ENCODE measurements at regions not wholly inside any gene's neighbourhood (a gene's known extent, or its start where the extent isn't known, plus 50 kb on each side); places are given as distances from the start of the nearest gene placed in this dataset.

GRCh38 chr9:88772575-88772974, 218.7 kb upstream of the S1PR3 start:
- no peak for DNase-seq

GRCh38 chr9:88773126-88773525, 218.1 kb upstream of the S1PR3 start:
- no peak for DNase-seq

DNA sequence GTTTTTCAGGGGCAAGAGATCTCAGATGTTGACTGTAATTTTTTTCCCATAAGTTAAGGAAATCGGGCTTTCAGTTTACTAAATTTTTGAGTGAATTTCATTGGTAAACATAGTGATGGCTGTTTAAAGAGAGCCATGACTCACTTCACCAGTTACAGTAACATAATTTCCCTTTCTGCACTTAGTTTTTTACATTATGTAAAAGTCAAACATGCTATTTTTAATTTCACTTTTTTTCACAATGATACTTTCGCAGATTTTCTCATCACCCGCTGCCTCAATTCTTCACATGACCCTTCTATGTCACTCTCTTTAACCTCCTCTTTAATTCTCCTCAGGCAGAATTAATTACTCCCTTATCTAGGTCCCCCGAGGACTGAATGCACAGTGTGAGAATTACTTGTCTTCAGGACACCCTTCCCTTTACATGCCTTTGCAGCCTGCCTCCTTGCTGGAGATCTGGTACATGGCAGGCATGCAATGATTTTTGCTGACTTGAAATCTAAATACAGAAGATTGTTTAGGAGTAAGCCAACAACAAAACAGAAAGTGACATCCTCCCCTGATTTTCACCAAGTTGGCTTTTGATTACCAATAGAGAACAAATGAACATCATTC, 217.5 kb upstream of the S1PR3 start:
- no peak for DNase-seq

DNA sequence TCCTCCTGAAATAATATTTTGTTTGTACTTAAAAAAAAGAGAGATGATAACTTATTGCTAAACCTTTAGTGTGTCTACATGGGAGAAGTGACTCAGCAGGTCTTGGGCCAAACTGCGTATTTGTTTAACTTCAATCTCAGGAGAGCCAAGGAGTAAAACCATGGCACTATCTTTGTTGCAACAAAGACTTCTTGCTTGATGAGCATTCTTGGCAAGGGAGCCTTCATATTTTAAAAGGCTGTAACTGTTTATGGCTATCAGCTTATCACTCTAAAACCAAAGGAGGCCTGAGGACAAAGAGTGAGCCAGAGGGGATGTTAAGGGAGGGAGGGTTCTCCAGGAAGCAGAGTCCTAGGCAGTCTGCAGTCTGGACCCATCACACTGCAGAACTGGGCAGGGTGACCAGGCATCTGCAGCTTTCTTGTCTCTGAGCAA, 216.2 kb upstream of the S1PR3 start:
- DNase-seq: no peak

DNA sequence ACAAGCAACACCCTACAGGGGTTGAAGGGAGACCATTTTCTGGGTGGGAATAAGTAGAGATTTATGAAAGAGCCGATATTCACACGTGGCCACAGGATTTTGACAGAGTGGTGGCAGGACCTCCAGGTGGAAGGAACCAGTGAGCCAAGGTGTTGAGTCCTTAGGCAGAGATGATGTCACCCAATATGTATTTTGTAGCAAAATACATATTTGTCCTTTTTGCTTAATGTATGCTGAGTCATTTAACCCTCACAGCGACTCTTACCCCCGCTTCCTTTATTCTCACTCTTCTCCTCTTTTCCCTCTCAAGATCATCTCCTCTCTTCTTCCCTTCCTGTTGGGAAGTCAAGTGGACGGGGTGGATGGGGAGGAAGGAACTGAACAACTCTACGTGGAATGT, 215.7 kb upstream of the S1PR3 start:
- DNase-seq: no peak

GRCh38 chr9:88775966-88776365, 215.3 kb upstream of the S1PR3 start:
- DNase-seq: no peak

- DNase-seq: no peak
These were observed 214.4 kb upstream of the S1PR3 start for GRCh38 chr9:88776717-88777497.

GRCh38 chr9:88777498-88778312, 213.6 kb upstream of the S1PR3 start:
- no peak for DNase-seq

GRCh38 chr9:88781628-88782391, 209.5 kb upstream of the S1PR3 start:
- DNase-seq: no peak

GRCh38 chr9:88782931-88783710, 208.1 kb upstream of the S1PR3 start:
- DNase-seq: no peak

DNA sequence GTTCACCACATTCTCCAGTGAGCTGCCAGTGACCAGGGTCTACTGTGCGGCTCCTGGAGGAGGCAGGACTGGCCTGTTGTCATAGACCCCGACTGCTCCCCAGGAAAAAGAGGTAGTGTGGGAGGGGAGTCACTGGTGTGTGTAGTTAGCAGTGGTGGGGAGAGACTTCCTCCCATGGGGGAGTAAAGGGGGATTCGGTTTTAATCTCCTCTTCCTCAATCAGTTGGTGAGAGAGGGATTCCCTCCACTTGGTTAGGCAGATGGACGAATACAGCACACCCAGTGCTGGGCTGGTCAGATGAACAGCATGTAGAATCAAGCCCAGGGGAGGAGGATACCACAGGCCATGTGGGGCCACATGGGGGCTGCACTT, 207.6 kb upstream of the S1PR3 start:
- no peak for DNase-seq

GRCh38 chr9:88784960-88785359, 206.3 kb upstream of the S1PR3 start:
- no peak for DNase-seq

- no peak for DNase-seq
These were observed 204.8 kb upstream of the S1PR3 start for GRCh38 chr9:88786291-88787079.

- no peak for DNase-seq
These were observed 201.5 kb upstream of the S1PR3 start for GRCh38 chr9:88789785-88790184.

- DNase-seq: no peak
These were observed 200.0 kb upstream of the S1PR3 start for GRCh38 chr9:88791105-88791805.

GRCh38 chr9:88792502-88792901, 198.8 kb upstream of the S1PR3 start:
- DNase-seq: no peak

GRCh38 chr9:88794100-88794499, 197.2 kb upstream of the S1PR3 start:
- no peak for DNase-seq

DNA sequence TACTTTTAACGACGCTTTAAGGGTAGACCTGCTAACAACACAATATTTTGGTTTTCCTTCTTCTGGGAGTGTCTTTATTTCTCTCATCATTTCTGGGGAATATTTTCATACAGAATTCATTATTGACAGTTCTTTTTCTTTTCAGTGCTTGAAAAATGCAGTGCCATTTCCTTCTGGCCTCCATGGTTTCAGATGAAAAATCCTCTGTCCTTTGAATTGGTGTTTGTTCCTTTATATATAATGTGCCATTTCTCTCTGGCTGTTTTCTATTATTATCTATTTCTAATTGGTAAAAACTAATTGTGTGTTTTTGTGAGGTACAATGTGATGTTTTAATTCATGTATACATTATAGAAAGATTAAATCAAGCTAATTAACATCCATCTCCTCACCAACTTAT, 194.3 kb upstream of the S1PR3 start:
- DNase-seq: no peak

DNA sequence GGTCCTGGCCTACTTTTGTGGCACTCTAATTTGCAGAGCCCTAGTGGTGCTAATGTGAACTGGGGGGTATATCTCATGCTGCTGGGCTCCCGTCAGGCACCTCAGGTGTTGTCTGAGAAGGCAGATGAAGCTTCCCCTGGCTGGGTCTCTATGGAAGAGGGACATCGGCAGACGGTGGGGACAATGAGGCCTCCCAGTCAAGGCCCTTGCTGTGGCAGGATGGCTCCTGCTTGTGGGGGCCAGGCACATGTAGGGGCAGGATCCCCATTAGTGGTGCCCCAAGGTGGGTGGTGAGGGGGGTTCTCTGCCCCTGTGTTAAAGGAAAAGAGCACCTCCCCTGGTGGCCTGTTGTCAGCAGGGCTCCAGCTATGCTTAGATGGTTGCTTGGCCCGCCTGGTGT, 192.8 kb upstream of the S1PR3 start:
- DNase-seq: no peak

- DNase-seq: no peak
These were observed 191.5 kb upstream of the S1PR3 start for GRCh38 chr9:88799541-88800328.

Measured in activated effector memory CD4-positive, alpha-beta T cell treated with anti-CD3 and anti-CD28 coated beads, Interleukin-2, amount 50 U/mL, for 16 hours (primary cell).